Esophagus (tissue), 2 donors: ENCODE measurements at regions not wholly inside any gene's neighbourhood (a gene's known extent, or its start where the extent isn't known, plus 50 kb on each side); places are given as distances from the start of the nearest gene placed in this dataset.
"Not testable (repeated sequence)": the region's sequence is repeated elsewhere in the genome, so short reads cannot be mapped to it uniquely, and the experiment has no call there.

Experiments used
- H3K27ac ChIP-seq, 2 donors: one replicate each; pipeline ENCODE4 v1.5.1; 2013; ENCODE audit warnings: low read depth in 2 of 2, mild to moderate bottlenecking in 2 of 2, inconsistent platforms in 1 of 2, low read length in 1 of 2, moderate library complexity in 1 of 2
- H3K27me3 ChIP-seq, 2 donors: one replicate each; pipeline ENCODE4 v1.6.1; 2013; ENCODE audit warnings: low read length in 2 of 2, control low read depth in 1 of 2, mild to moderate bottlenecking in 1 of 2; ENCODE audit not compliant: insufficient read depth in 2 of 2, control insufficient read depth in 1 of 2
- H3K36me3 ChIP-seq, 2 donors: one replicate each; pipeline ENCODE4 v1.6.1; 2013; ENCODE audit warnings: low read length in 1 of 2; ENCODE audit not compliant: control insufficient read depth in 2 of 2, insufficient read depth in 2 of 2
- H3K4me1 ChIP-seq, 2 donors: one replicate each; pipeline ENCODE4 v1.6.1; 2013; ENCODE audit warnings: low read length in 1 of 2; ENCODE audit not compliant: control insufficient read depth in 2 of 2, insufficient read depth in 2 of 2
- H3K4me3 ChIP-seq, 2 donors: one replicate each; pipeline ENCODE4 v1.5.1; 2013; ENCODE audit warnings: low read length in 2 of 2, mild to moderate bottlenecking in 2 of 2, low read depth in 1 of 2, moderate library complexity in 1 of 2
- H3K9me3 ChIP-seq, 2 donors: one replicate each; pipeline ENCODE4 v1.6.1; 2013; ENCODE audit warnings: mild to moderate bottlenecking in 2 of 2, low read depth in 1 of 2, low read length in 1 of 2, moderate library complexity in 1 of 2; ENCODE audit not compliant: control insufficient read depth in 2 of 2, insufficient read depth in 1 of 2
- WGBS, 2 donors: extraction: QIAGEN DNeasy Blood & Tissue Kit; methylation state at CpG; one replicate each; pipeline ENCODE4 v1.1.7; 2013; 5-methylcytosine and 5-hydroxymethylcytosine counted together
- donor health status: healthy with polysubstance abuse.
- donor health status: Bipolar disorder and iron deficiency.

- H3K9me3 ChIP-seq, result no peaks in the 10 kb centered on the region
- H3K36me3 ChIP-seq, result no peaks in the 10 kb centered on the region
- 32 to 35% methylated on average over 3 of the region's 3 CpGs for WGBS, 2 donors
- no peak overlapping the region for H3K4me3 ChIP-seq
- H3K4me1 ChIP-seq, result no peaks in the 10 kb centered on the region
- no peaks in the 10 kb centered on the region for H3K27me3 ChIP-seq
- no peak overlapping the region for H3K27ac ChIP-seq
Observed at GRCh38 chr6:146974351-146974750, 229.9 kb upstream of the STXBP5 start.

DNA sequence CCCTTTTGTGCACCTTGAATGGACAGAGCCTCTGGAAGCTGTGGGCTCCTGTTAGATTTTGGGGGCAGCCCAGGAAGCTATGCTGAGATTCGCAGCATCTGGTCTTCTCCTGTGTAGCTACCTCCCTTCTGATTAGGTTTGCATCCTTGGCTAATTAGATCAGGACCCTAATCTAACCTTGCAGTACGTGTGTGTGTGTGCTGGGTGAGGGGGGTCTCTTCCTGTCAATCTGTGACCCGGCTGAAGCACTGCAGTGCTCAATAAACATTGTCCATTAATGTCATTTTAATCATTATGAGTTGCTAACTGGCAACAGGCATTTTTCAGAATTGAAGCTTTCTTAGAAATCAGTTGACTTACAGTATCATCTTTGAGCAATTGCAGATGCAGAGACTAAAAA, 229.1 kb upstream of the STXBP5 start:
- H3K4me3 ChIP-seq, result no peak overlapping the region
- no peaks in the 10 kb centered on the region for H3K9me3 ChIP-seq
- H3K4me1 ChIP-seq, result no peaks in the 10 kb centered on the region
- no peaks in the 10 kb centered on the region for H3K27me3 ChIP-seq
- H3K36me3 ChIP-seq, result no peaks in the 10 kb centered on the region
- WGBS, 2 donors, result 74 to 79% methylated on average over 3 of the region's 3 CpGs
- no peak overlapping the region for H3K27ac ChIP-seq

- no peaks in the 10 kb centered on the region for H3K4me1 ChIP-seq
- no peaks in the 10 kb centered on the region for H3K9me3 ChIP-seq
- H3K27me3 ChIP-seq, result no peaks in the 10 kb centered on the region
- no peak overlapping the region for H3K27ac ChIP-seq
- H3K36me3 ChIP-seq, result no peaks in the 10 kb centered on the region
- WGBS, 2 donors, result 80% methylated on average over 4 of the region's 4 CpGs
- no peak overlapping the region for H3K4me3 ChIP-seq
Observed at GRCh38 chr6:146980900-146981329, 223.3 kb upstream of the STXBP5 start.

DNA sequence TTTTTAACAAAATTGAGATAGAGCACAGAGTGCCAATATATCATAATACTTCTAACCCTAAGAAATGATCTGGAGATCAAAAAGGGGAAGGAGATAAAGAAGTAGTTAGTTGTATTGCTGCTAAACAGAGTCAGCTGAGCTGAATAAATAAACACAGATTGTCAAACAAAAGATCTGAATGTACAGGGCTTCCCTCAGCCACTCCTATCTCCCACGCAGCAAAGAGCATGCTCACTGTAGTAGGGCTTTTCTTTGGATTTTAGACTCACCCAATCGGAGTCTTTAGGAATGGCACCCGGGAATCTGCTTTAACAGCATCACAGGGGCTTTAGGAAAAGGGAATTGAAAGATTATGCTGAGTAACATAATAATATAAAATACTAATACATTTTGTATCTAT, 222.2 kb upstream of the STXBP5 start:
- no peak overlapping the region for H3K27ac ChIP-seq
- 61 to 63% methylated on average over 3 of the region's 3 CpGs for WGBS, 2 donors
- H3K36me3 ChIP-seq, result no peaks in the 10 kb centered on the region
- H3K9me3 ChIP-seq, result no peaks in the 10 kb centered on the region
- H3K4me3 ChIP-seq, result no peak overlapping the region
- H3K4me1 ChIP-seq, result no peaks in the 10 kb centered on the region
- no peaks in the 10 kb centered on the region for H3K27me3 ChIP-seq

DNA sequence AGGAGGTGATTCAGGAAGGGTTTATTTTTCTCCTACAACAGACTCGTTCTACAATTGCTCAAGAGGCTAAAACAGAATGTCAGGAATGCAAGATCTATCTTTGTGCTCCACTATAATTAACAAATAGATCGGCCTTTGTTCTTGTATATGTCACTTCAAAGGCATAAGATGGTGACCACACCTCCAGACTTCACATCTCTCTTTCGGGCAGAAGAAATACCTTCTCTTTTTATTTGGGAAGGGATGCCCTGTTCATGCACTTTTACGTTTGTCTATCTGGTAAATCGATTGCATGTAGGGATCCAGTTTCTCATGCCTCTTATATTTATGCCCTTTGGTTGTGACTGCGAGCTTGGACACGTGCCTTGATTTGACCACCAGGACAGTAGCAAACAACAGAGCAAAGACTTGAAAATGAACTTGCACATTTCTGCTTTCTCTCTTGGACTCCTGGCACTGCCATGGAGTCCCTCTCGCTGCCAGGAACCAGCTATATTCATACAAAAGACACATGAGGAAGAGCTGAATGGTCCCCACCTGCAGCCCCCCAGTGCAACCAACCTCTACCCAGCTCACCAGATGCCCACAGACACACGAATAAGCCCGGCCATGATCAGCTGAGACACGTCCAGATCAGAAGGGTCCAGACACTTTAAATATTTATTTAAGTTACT, 219.8 kb upstream of the STXBP5 start:
- 62 to 63% methylated on average over 11 of the region's 11 CpGs for WGBS, 2 donors
- no peaks in the 10 kb centered on the region for H3K27me3 ChIP-seq
- H3K27ac ChIP-seq, result no peak overlapping the region
- H3K4me3 ChIP-seq, result no peak overlapping the region
- no peaks in the 10 kb centered on the region for H3K36me3 ChIP-seq
- no peaks in the 10 kb centered on the region for H3K4me1 ChIP-seq
- no peaks in the 10 kb centered on the region for H3K9me3 ChIP-seq

GRCh38 chr6:146985111-146985510, 219.1 kb upstream of the STXBP5 start:
- Histone ChIP-seq H3K4me3 (no peak overlapping the region), H3K4me1 (no peaks in the 10 kb centered on the region), H3K27ac (no peak overlapping the region), H3K9me3 (no peaks in the 10 kb centered on the region), H3K36me3 (no peaks in the 10 kb centered on the region), H3K27me3 (no peaks in the 10 kb centered on the region)
- WGBS, 2 donors, result 34 to 39% methylated on average over 3 of the region's 3 CpGs

DNA sequence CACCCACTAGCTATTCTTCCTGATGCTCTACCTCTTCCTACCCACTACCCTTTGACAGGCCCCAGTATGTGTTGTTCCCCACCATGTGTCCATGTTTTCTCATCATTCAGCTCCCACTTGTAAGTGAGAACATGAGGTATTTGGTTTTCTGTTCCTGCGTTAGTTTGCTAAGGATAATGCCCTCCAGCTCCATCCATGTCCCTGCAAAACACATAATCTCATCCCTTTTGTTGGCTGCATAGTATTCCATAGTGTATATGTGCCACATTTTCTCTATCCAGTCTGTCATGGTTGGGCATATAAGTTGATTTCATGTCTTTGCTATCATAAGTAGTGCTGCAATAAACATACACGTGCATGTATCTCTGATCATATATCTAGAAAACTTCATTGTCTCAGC, 218.3 kb upstream of the STXBP5 start:
- WGBS, 2 donors, result 97 to 99% methylated on average over 2 of the region's 2 CpGs
- Histone ChIP-seq H3K9me3 (no peaks in the 10 kb centered on the region), H3K27me3 (no peaks in the 10 kb centered on the region), H3K4me3 (no peak overlapping the region), H3K27ac (no peak overlapping the region), H3K4me1 (no peaks in the 10 kb centered on the region), H3K36me3 (no peaks in the 10 kb centered on the region)

- not testable (repeated sequence) for H3K36me3 ChIP-seq, H3K27ac ChIP-seq
- WGBS, 2 donors, result 97 to 100% methylated on average over 1 of the region's 1 CpG
Observed at GRCh38 chr6:146987938-146988337, 216.3 kb upstream of the STXBP5 start.

DNA sequence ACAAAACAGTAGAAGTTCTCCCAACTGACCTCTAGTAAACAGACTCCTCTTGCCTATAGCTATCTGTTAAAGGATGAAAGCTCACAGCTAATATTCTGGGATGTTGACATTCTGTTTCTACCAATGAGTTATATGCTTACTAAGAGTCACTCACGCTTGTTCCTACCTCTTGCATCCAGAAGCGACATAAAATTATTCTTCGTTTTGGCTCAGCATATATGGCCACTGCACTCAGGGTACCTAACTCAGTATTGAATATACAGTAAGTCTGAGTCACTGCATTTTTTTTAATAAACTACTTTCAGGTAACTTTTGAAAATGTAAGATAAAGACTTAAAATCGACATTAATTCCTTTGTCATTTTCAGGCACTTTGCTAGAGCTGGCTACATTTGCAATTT, 214.4 kb upstream of the STXBP5 start:
- Histone ChIP-seq H3K27me3 (no peaks in the 10 kb centered on the region), H3K9me3 (no peaks in the 10 kb centered on the region), H3K4me1 (no peaks in the 10 kb centered on the region), H3K4me3 (no peak overlapping the region), H3K27ac (no peak overlapping the region), H3K36me3 (no peaks in the 10 kb centered on the region)
- WGBS, 2 donors, result 87 to 90% methylated on average over 4 of the region's 4 CpGs

More at GRCh38 chr6:146987938-146988337, 216.3 kb upstream of the STXBP5 start:
- H3K27me3 ChIP-seq, H3K4me3 ChIP-seq, H3K9me3 ChIP-seq, H3K4me1 ChIP-seq: not testable (repeated sequence)

DNA sequence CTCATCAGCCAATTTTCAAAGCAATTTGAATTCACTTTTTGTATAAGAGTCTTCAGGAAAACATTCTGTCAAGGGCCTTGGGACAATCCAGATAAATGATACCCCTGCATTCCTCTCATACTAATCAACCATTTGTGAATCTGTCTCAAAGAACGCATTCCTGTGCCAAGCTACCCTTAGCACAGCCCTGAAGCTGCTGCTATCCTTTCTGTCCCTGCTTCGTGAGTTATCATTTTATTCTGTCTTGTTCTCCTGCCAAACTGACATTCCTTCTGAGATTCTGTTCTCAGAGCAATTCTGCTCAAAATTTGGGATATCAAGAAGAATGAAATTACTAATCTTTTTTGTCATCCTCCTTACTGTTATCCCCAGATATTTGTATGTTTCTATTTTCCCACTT, 213.9 kb upstream of the STXBP5 start:
- no peaks in the 10 kb centered on the region for H3K4me1 ChIP-seq
- 42% methylated on average over 2 of the region's 2 CpGs for WGBS, 2 donors
- H3K36me3 ChIP-seq, result no peaks in the 10 kb centered on the region
- no peaks in the 10 kb centered on the region for H3K27me3 ChIP-seq
- H3K4me3 ChIP-seq, result no peak overlapping the region
- H3K9me3 ChIP-seq, result no peaks in the 10 kb centered on the region
- no peak overlapping the region for H3K27ac ChIP-seq
